ENCODE measurements at regions not wholly inside any gene's neighbourhood (a gene's known extent, or its start where the extent isn't known, plus 50 kb on each side); places are given as distances from the start of the nearest gene placed in this dataset.

- TF ChIP-seq CTCF (IDR thresholded peaks at IDR 0.05; ENCODE audit: control extremely low read depth in 1 of 3, insufficient read depth in 1 of 3, low read depth in 1 of 3, low read length in 3 of 3) (no peak), TAF1 (IDR thresholded peaks at IDR 0.05; ENCODE audit: low read depth, low read length) (no peak), JUN (IDR thresholded peaks at IDR 0.05; ENCODE audit: low read depth, low read length) (no peak), POLR2A (IDR thresholded peaks at IDR 0.05; ENCODE audit: control extremely low read depth in 1 of 2, low read depth in 2 of 2, low read length in 2 of 2) (no peak), TEAD4 (IDR thresholded peaks at IDR 0.05; ENCODE audit: low read depth, low read length) (no peak), SUZ12 (IDR thresholded peaks at IDR 0.05; ENCODE audit: low read length) (no peak), CHD2 (IDR thresholded peaks at IDR 0.05; ENCODE audit: low read length) (no peak), SIN3A (conservative IDR thresholded peaks at IDR 0.05 in 1 of 2, IDR thresholded peaks at IDR 0.05 in 1 of 2; ENCODE audit: low read depth in 1 of 2, low read length in 2 of 2) (no peak), POLR2AphosphoS5 (IDR thresholded peaks at IDR 0.05; ENCODE audit: low read depth, low read length) (no peak), HDAC2 (IDR thresholded peaks at IDR 0.05; ENCODE audit: borderline replicate concordance in 1 of 2, low read depth in 2 of 2, low read length in 2 of 2) (no peak), RBBP5 (IDR thresholded peaks at IDR 0.05; ENCODE audit: borderline replicate concordance, low read depth, low read length) (no peak), TBP (IDR thresholded peaks at IDR 0.05; ENCODE audit: low read depth, low read length) (no peak)
Observed at GRCh38 chr5:133830281-133830680, 138.1 kb downstream of the C5orf15 start.
